NCI-H446 (cell line): ENCODE measurements at regions not wholly inside any gene's neighbourhood (a gene's known extent, or its start where the extent isn't known, plus 50 kb on each side); places are given as distances from the start of the nearest gene placed in this dataset.
"Not testable (repeated sequence)": the region's sequence is repeated elsewhere in the genome, so short reads cannot be mapped to it uniquely, and the experiment has no call there.

ENCODE experiments used
- DNase-seq, 2 experiments: peaks; one replicate each; lab custom pipeline; 2025; lab: John Stamatoyannopoulos, UW

DNA sequence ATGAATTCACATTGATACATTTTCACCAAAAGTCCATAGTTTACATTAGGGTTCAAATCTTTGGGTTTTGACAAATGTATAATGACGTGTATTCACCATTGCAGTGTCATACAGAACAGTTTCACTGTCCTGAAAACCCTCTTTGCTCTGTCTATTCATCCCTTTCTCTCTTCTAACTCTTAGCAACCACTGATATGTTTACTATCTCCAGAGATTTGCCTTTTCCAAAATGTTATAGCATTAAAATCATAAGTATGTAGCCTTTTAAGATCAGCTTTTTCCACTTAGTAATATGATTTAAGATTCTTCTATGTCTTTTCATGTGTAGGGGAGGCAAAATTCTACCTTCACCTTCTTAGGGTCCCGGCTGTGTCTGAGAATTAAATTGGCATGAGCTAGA, 203.8 kb downstream of the TPRG1 start:
- DNase-seq, result no peak

DNA sequence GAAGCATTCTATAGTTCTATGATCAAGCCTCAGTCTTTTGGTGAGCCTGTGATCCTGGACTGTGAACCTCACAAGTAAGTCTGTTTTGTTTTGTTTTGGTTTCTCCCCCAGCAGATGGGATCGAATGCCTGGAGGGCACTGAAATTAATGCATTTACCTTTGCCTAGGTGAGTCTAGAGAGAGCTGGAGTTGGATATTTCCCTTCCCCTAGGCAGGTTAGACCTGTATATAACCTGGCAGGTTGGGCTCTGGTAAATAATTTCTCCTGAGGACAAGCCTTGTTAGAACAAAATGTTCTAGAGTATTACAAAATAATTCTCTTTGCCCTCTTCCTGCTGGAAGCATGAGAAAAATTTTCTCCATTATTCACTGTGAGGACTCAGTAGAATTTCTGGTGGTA, 211.9 kb downstream of the TPRG1 start:
- DNase-seq, result no peak

- not testable (repeated sequence) for DNase-seq
Observed at GRCh38 chr3:189385880-189386279, 214.1 kb downstream of the TPRG1 start.

DNA sequence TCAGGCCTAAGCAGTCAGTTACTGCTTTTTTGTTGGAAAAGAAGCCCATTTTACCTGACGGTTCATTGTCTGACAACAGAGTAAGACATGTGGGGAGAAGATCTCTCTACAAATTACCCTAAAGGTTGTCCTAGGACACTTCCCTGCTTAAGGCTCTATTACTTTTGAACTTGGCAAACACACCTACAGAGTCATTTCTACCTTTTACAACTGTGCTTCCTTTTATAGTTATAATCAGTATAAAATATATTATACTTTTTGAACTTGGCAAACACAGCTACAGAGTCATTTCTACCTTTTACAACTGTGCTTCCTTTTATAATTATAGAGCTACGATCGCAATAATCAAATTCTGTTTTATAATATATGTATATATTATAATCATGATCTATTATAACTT, 215.0 kb downstream of the TPRG1 start:
- DNase-seq, result no peak

DNA sequence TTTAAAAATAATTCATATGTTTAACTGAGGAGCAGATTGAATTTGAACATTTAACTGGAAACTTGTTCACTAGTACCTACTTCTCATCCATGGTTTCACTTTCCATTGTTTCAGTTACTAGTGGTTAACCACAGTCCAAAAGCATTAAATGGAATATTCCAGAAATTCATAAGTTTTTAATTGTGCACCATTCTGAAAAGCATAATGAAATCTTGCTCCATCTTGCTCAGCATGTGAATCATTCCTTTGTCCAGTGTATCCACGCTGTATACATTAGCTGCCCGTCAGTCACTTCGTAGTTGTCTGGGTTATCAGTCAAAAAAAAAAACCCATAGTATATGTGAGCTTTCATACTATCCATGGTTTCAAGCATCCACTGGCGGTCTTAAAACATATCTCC, 217.6 kb downstream of the TPRG1 start:
- no peak for DNase-seq

DNA sequence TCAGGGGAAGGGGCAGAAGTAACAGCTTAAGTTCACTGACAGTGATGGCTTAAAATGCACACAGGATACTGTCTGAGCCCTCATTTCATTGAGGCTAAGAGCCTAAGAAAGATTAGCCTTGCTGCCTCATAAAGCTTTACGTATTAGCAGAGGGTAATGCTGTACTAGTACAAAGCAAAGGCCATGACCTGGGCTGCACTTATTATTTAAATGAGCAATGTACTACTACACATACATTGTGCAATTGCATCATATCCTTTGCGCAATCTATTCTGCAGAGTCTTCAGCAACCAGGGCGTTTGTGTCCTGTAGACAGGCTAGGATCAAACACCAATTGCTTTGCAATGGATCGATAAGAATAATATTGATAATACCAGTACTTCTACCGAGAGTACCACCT, 221.8 kb downstream of the TPRG1 start:
- DNase-seq, result no peak

GRCh38 chr3:189394599-189395121, 222.9 kb downstream of the TPRG1 start:
- no peak for DNase-seq

- DNase-seq, result no peak
Observed at GRCh38 chr3:189395825-189396224, 224.1 kb downstream of the TPRG1 start.

DNA sequence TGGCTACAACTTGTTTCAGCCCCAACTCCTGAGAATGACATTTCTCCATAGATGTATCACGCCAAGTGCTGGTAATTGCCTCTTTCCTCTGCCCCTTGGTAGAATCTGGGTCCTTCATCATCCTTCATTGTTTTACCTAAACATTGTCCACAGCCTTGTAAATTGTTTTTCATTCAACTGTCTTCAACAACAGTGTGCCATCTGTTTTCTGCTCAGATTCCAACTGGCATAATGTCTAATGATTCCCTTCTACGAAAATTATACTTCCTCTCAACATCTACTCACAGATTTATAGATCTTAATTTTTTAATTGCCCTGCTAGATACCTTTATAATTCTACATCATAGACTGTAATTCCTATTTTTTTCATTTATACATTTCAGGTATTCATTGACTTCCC, 226.9 kb downstream of the TPRG1 start:
- DNase-seq, result no peak

DNA sequence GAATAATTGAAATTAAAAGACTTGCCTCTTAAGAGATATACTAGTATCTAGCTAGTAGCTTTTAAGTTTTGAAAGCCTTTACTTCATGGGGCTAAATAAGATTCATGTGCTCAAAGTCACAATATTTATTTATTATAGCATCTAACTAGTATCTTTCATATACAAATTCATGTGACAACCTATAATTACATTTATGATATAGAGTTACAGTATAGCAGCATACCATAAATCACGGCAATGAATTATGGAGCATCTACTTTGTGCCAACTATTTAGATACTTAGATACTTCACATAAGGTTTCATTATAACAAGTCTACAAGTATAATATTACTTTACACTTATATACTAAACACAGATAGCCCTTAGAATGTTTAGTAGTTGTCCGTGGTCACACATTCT, 229.4 kb downstream of the TPRG1 start:
- DNase-seq, result no peak

GRCh38 chr3:189403194-189403593, 228.0 kb upstream of the TP63 start:
- DNase-seq, result no peak

DNA sequence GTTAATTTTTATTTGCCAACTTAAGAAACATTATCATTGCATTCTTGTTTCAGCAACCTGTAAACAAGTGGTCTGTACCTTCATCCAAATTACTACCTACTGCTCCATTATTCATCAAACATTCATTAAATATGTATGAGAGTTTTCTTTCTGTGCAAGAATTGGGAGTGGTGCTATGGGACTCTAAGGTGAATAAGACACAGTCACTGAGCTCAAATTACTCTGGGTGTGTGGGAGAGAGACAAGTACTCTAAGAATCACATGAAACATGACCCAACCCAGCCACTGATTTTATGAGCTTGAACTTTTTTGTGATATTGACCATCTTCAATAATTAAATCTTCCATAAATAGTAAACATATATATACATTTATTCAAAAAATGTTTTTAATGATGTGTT, 227.2 kb upstream of the TP63 start:
- DNase-seq, result no peak

DNA sequence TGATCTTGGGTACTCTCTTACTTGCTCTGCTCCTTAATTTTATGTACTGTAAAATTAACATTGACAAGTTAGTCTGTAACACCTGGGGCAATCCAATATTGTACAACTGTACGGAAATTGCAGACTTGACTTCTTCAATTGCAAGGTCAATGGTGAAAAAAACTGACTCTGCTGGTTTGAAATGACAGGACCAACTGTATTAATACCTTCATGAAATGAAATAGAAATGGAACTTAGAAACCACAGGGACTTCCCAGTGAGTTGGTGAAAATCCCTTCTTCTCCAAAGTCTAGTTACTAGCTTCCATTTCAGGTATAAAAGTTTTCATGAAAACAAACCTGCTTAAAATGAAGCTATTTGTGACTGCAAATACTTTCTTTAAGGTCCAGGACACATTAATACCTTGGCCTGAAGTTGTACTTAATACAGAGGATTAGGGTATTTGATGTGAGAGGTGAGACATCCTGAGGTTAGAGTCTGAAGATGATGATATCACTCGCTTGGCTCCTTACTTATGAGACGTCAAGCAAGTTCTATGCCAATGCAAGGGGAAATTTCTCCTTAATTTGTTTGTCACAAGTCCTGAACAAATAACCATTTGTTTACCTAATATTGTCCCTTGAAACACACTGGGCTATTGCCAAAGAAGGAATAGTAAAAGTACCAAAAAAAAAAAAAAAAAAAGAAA, 226.2 kb upstream of the TP63 start:
- DNase-seq, result no peak

GRCh38 chr3:189406148-189406547, 225.0 kb upstream of the TP63 start:
- DNase-seq, result peak in 1 of 2 experiments; percentile 41

DNA sequence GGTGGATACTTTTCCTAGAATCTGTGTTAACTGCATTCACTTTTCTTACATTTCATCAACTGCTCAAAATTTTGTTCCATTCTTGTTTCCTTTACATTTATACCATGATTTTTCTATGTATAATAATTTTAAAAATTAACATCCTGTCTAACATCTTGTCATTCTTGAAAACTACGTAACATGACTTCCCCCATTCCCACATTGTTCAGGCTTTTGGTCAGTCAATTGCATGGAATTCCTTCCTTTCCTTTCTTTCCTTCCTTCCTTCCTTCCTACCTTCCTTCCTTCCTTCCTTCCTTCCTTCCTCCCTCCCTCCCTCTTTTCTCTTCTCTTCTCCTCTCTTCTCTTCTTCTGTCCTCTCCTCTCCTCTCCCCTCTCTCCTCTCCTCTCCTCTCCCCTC, 220.7 kb upstream of the TP63 start:
- DNase-seq, result no peak

- peak in 1 of 2 experiments; percentile 16 for DNase-seq
Observed at GRCh38 chr3:189419038-189419437, 212.2 kb upstream of the TP63 start.

DNA sequence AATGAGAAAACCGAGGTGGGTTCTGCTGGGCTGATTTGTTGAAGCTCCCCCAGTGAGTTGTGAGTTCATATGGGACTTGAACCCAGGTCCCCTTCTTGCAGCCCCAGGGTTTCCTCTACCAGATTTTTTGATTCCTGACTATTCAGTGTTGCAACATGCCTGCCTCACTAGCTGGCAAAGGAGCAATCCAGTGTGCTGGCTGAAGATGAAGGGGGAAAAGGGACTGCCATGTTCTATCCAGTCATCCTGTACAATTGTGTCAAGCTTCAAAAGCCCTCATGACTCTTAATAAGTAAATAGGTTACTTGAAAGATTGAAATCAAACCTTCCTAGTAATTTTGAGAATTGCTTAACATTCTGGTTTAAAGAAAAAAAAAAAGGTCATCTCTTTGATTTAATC, 211.5 kb upstream of the TP63 start:
- DNase-seq, result no peak

- DNase-seq, result no peak
Observed at GRCh38 chr3:189424922-189425321, 206.3 kb upstream of the TP63 start.

DNA sequence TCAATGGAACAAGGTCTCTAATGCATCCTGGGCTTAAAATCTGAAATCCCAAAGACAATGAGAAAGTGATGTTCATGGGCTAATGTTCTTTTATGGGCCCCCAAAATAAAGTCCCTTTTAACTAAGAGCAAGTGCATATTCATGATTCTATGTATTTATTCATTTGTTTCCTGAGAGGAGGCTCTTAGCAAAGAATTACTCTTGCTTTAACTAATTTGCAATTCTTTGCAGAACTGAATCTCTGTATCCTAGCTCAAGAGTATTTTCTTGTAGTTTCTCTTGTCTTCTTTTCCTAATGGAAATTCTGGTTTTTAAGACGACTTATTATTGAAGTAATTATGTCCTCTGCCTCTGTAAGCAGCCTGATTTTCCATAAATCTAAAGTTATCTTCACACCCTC, 202.2 kb upstream of the TP63 start:
- no peak for DNase-seq

DNA sequence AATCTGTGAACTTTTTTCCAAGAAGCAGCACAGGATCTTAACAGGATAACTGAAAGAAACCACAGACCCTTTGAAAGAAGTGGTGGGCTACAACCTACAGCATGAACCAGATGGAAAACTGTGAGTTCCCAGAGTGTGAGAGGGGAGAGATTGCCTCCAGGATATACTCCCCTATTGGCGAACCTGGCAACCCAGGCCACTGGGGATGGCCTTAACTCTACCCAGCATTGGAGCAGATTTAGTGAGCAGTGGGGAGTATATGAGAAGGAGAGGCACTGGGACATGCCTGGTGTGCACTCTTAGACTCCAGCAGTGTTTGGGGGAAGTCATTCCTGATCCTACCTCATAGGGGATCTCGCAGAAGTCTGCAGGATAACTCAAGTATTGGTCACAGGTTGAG, 201.0 kb upstream of the TP63 start:
- DNase-seq, result no peak

GRCh38 chr3:189442257-189442656, 188.9 kb upstream of the TP63 start:
- DNase-seq, result not testable (repeated sequence)

- no peak for DNase-seq
Observed at GRCh38 chr3:189446959-189447560, 184.1 kb upstream of the TP63 start.

DNA sequence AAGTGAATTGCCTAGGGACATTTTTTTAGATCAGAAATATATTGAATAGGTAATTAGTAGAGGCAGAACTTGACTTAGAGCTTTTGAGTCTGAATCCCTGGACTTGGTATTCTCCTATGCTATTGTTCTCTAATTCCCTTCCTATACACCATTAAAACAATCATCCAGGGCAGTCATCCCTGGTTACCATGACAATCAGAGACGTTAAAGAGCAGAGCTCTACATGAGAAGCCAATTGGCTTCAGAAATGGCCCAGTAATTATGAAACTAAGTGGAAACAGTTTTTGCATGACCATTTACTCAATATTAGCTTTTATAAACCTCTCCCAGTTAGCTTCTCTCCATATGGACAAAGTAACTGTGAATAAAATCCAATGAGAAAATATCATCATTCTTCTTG, 182.1 kb upstream of the TP63 start:
- DNase-seq, result no peak

- no peak for DNase-seq
Observed at GRCh38 chr3:189455009-189455408, 176.2 kb upstream of the TP63 start.
